B cell (primary cell): ENCODE measurements at regions not wholly inside any gene's neighbourhood (a gene's known extent, or its start where the extent isn't known, plus 50 kb on each side); places are given as distances from the start of the nearest gene placed in this dataset.

Source experiments
- ATAC-seq: fragments of 200-7000 bp; cut with Tn5 transposase; one replicate; pipeline ENCODE4 v1.10.0; 2021; ENCODE audit warnings: low read depth, mild to moderate bottlenecking, moderate number of reproducible peaks, moderate library complexity
- CTCF ChIA-PET: fragments of 350-600 bp; sonication (Branson Sonifier 250); formaldehyde crosslinking; loops from one replicate; lab custom pipeline; 2021; ENCODE audit warnings: antibody characterized with exemption, inconsistent platforms; lab: Charles Lee
- POLR2A ChIA-PET: fragments of 350-600 bp; sonication (Branson Sonifier 250); formaldehyde crosslinking; loops from one replicate; lab custom pipeline; 2021; ENCODE audit warnings: antibody characterized with exemption; lab: Charles Lee
- DNase-seq: peaks from one replicate; pipeline ENCODE4 v3.0.0; 2013
- H2AFZ ChIP-seq: 2 replicates; pipeline ENCODE4 v1.6.1; 2012; ENCODE audit warnings: mild to moderate bottlenecking, low read depth, low read length; ENCODE audit not compliant: insufficient read depth, poor library complexity, severe bottlenecking
- H3K27ac ChIP-seq, 2 donors: 1 replicate in 1 of 2; 2 replicates in 1 of 2; pipeline ENCODE4 v1.5.1; 2012 to 2013; ENCODE audit warnings: low read length in 2 of 2, mild to moderate bottlenecking in 2 of 2, moderate library complexity in 1 of 2
- H3K27me3 ChIP-seq, 4 experiments: fragments of 200-600 bp in 1 of 4; sonication (generic) in 1 of 4; replicated peaks in 1 of 4; 1 replicate in 2 of 4; 2 replicates in 2 of 4; pipeline versions ENCODE4 v1.6.1 to v1.7.0; 2013 to 2016; ENCODE audit warnings: low read length in 3 of 4, mild to moderate bottlenecking in 2 of 4, mixed read lengths in 1 of 4, moderate library complexity in 1 of 4; ENCODE audit not compliant: insufficient read depth in 4 of 4, control insufficient read depth in 3 of 4; ENCODE audit errors: control extremely low read depth in 1 of 4
- H3K36me3 ChIP-seq, 2 experiments: replicated peaks in 1 of 2; 1 replicate in 1 of 2; 2 replicates in 1 of 2; pipeline versions ENCODE4 v1.6.1 to v1.7.1; 2013; ENCODE audit warnings: low read length in 1 of 2; ENCODE audit not compliant: insufficient read depth in 2 of 2, control insufficient read depth in 1 of 2; ENCODE audit errors: control extremely low read depth in 1 of 2, extremely low read depth in 1 of 2
- H3K4me1 ChIP-seq, 2 donors: fragments of 200-600 bp in 1 of 2; sonication (generic) in 1 of 2; 1 replicate in 1 of 2; 2 replicates in 1 of 2; pipeline versions ENCODE4 v1.5.1 to v1.6.1; 2013 to 2017; ENCODE audit warnings: low read length in 2 of 2; ENCODE audit not compliant: control insufficient read depth in 2 of 2, insufficient read depth in 2 of 2
- H3K4me2 ChIP-seq: replicated peaks from 2 replicates; pipeline ENCODE3; 2012; ENCODE audit warnings: mild to moderate bottlenecking, low read depth, low read length; ENCODE audit not compliant: poor library complexity, severe bottlenecking
- H3K4me3 ChIP-seq, 5 experiments: fragments of 200-600 bp in 1 of 5; sonication (generic) in 1 of 5; 1 replicate in 3 of 5; 2 replicates in 2 of 5; pipeline versions ENCODE4 v1.5.1 to v1.7.0; 2011 to 2016; ENCODE audit warnings: low read length in 4 of 5, mild to moderate bottlenecking in 4 of 5, low read depth in 2 of 5, control low read depth in 1 of 5, moderate library complexity in 1 of 5; ENCODE audit not compliant: insufficient read depth in 1 of 5; ENCODE audit errors: control extremely low read depth in 1 of 5, extremely low read depth in 1 of 5
- H3K79me2 ChIP-seq: fragments of 200-600 bp; sonication (generic); one replicate; pipeline ENCODE4 v1.6.0; 2016; ENCODE audit warnings: low read length; ENCODE audit not compliant: control insufficient read depth, insufficient read depth
- H3K9ac ChIP-seq: fragments of 200-600 bp; sonication (generic); 2 replicates; pipeline ENCODE4 v1.6.1; 2017; ENCODE audit warnings: mild to moderate bottlenecking, low read length, moderate library complexity
- H3K9me3 ChIP-seq, 3 donors: one replicate each; pipeline versions ENCODE4 v1.6.1 to v1.7.1; 2013; ENCODE audit warnings: low read length in 2 of 3; ENCODE audit not compliant: control insufficient read depth in 2 of 3, insufficient read depth in 1 of 3; ENCODE audit errors: control extremely low read depth in 1 of 3
- H4K20me1 ChIP-seq: 2 replicates; pipeline ENCODE4 v1.6.0; 2012; ENCODE audit warnings: mild to moderate bottlenecking, low read length; ENCODE audit not compliant: insufficient read depth, control insufficient read depth, poor library complexity, severe bottlenecking
- H3K27ac Mint-ChIP-seq: one replicate; pipeline ENCODE4 v1.8.0; 2021; ENCODE audit warnings: mixed read lengths
- H3K27me3 Mint-ChIP-seq: one replicate; pipeline ENCODE4 v1.8.0; 2021; ENCODE audit warnings: mixed read lengths
- H3K4me1 Mint-ChIP-seq: one replicate; pipeline ENCODE4 v1.8.0; 2021; ENCODE audit warnings: mixed read lengths
- H3K4me3 Mint-ChIP-seq: one replicate; pipeline ENCODE4 v1.8.0; 2021; ENCODE audit warnings: mixed read lengths
- H3K9me3 Mint-ChIP-seq: one replicate; pipeline ENCODE4 v1.8.0; 2022; ENCODE audit warnings: mixed read lengths; ENCODE audit not compliant: insufficient read depth
- CTCF ChIP-seq: fragments of 200-600 bp; IDR thresholded peaks from one replicate; pipeline ENCODE4 v1.8.0; 2022; ENCODE audit warnings: antibody characterized with exemption, mild to moderate bottlenecking
- EZH2 ChIP-seq: IDR thresholded peaks from 2 replicates; pipeline ENCODE4 v1.6.1; 2012; ENCODE audit warnings: borderline replicate concordance, low read depth, mild to moderate bottlenecking, moderate library complexity, low read length; ENCODE audit not compliant: insufficient read depth, poor library complexity, severe bottlenecking
- WGBS: methylation state at CpG from one replicate; pipeline ENCODE4 v1.1.5; 2013; ENCODE audit warnings: missing lambda C conversion rate; ENCODE audit not compliant: insufficient coverage; 5-methylcytosine and 5-hydroxymethylcytosine counted together
- intact Hi-C: fragments of 100-400 bp; cut with micrococcal nuclease; formaldehyde crosslinking; loops from one replicate; pipeline ENCODE4 v1.10.0; 2022

- 80% methylated on average over 7 of the region's 15 CpGs for WGBS
- H3K4me2 ChIP-seq = no peak overlapping the region
- no peak for TF ChIP-seq CTCF
- TF ChIP-seq EZH2 = no peak
Observed at GRCh38 chr12:107379852-107380567, 286.7 kb upstream of the CRY1 start.

GRCh38 chr12:107384645-107385044 lies 291.3 kb upstream of the CRY1 start:
- H3K4me1 Mint-ChIP-seq = no peaks in the 10 kb centered on the region
- intact Hi-C loops = no loop called here
- Histone ChIP-seq H2AFZ (no peak overlapping the region), H3K36me3 (no peaks in the 10 kb centered on the region), H3K79me2 (no peaks in the 10 kb centered on the region), H3K9me3 (peaks cover 0 to 3% (median 0%) of the 10 kb centered on the region in 3 donors), H3K27ac (no peak overlapping the region), H3K27me3 (no peaks in the 10 kb centered on the region), H3K4me2 (no peak overlapping the region), H4K20me1 (no peaks in the 10 kb centered on the region), H3K4me1 (no peaks in the 10 kb centered on the region), H3K4me3 (no peak overlapping the region), H3K9ac (no peak overlapping the region)
- no peaks in the 10 kb centered on the region for H3K9me3 Mint-ChIP-seq
- ATAC-seq = no peak
- H3K27me3 Mint-ChIP-seq = peaks cover 2% of the 10 kb centered on the region
- TF ChIP-seq EZH2 (no peak), CTCF (no peak)
- DNase-seq = no peak
- H3K27ac Mint-ChIP-seq = no peak overlapping the region
- H3K4me3 Mint-ChIP-seq = no peak overlapping the region
- ChIA-PET POLR2A (no interaction called here), CTCF (no interaction called here)
- WGBS = 91% methylated on average over 6 of the region's 6 CpGs

More at GRCh38 chr12:107379852-107380567, 286.7 kb upstream of the CRY1 start:
- H3K79me2 ChIP-seq = no peaks in the 10 kb centered on the region
- ChIA-PET POLR2A (no interaction called here), CTCF (no interaction called here)
- H3K9me3 ChIP-seq = no peaks in the 10 kb centered on the region
- no peak for DNase-seq
- H3K36me3 ChIP-seq = no peaks in the 10 kb centered on the region
- H3K27me3 Mint-ChIP-seq = no peaks in the 10 kb centered on the region
- no peak overlapping the region for H3K27ac Mint-ChIP-seq
- no peak overlapping the region for H2AFZ ChIP-seq
- no peak for ATAC-seq
- H3K4me3 Mint-ChIP-seq = no peak overlapping the region
- no peaks in the 10 kb centered on the region for H3K4me1 ChIP-seq
- H3K27ac ChIP-seq = no peak overlapping the region
- H3K4me3 ChIP-seq = no peak overlapping the region
- intact Hi-C loops = no loop called here
- no peaks in the 10 kb centered on the region for H3K9me3 Mint-ChIP-seq
- H3K27me3 ChIP-seq = no peaks in the 10 kb centered on the region
- H3K4me1 Mint-ChIP-seq = no peaks in the 10 kb centered on the region
- H3K9ac ChIP-seq = no peak overlapping the region
- H4K20me1 ChIP-seq = no peaks in the 10 kb centered on the region
